T-helper 2 cell (primary cell): ENCODE measurements at regions not wholly inside any gene's neighbourhood (a gene's known extent, or its start where the extent isn't known, plus 50 kb on each side); places are given as distances from the start of the nearest gene placed in this dataset.
"Not testable (repeated sequence)": the region's sequence is repeated elsewhere in the genome, so short reads cannot be mapped to it uniquely, and the experiment has no call there.

ENCODE experiments used
- DNase-seq, 5 experiments: peaks; one replicate each; pipeline versions ENCODE4 v3.0.0 to v3.0.0-alpha.2; 2012 to 2022

DNA sequence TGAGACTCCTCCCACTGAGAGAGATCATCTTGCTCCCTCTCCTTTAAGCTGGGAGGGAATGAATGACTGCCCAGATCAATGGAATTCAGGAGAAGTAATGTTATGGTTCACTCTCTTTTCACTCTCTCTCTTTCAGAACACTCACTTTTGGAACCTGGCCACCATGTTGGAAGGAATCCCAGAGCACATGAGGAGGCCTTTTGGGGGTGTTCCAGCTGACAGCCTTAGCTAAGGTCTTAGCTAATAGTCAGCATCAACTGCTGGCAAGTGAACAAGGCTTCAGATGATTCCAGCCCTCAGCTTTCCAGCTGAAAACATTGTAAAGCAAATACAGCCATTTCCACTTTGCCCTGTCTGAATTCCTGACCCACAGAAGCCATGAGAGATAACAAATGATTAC, 124.0 kb upstream of the CLNK start:
- DNase-seq, result no peak

DNA sequence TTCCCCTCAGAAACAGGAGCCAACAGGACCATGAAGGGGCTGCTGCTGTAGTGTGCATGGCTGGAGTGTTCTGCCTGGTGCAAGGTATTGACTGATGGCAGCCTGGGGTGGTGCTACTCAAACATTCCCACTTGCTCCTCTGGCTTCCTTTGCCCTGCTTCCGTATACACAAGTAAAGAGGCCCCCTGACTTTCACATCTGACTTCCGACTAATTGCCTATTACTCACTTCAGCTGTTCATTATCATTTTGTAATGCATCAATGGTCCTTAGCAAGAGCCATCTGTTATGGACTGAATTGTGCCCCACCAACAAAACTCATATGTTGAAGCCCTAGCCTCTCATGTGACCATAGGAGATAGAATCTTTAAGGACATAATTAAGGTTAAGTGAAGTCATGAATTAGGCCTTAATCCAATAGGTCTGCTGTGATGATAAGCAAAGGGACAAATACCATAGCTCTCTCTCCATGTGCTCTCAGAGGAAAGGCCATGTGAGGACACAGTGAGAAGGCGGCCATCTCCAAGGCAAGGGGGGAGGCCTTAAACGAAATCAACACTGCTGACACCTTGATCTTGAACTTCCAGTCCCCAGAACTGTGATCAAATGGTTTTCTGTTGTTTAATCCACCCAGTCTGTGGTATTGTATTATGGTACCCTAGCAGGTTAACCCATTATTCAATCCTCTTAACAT, 122.5 kb upstream of the CLNK start:
- no peak for DNase-seq

DNA sequence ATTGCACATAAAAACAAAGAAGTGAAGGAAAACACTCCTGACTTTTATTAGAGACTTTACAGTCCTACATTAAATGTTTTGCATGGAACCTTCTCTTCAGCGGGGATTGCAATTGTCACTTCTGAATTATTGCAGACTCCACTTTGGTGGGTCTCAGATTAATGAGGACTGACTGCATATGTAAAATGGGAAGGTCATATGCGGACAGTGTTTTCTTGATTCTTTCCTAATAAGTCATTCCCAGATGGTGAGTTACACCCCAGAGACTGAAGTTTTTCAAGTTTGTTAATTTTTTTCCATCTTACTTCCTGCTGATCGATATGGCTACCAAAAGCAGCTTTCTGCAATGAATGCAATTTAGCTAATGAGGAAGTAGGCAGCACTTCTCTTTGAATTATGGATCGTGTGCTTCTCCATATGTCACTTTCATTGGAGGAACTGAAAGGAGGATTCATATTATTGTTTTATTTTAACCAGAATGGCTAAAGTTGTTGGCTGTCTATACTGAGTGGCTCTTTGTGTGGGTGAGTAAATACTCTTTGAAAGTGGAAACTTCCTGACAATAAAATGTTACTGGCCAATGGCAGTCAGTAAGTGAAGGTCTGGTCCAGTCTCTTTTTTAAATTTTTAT, 119.3 kb upstream of the CLNK start:
- DNase-seq, result no peak

DNA sequence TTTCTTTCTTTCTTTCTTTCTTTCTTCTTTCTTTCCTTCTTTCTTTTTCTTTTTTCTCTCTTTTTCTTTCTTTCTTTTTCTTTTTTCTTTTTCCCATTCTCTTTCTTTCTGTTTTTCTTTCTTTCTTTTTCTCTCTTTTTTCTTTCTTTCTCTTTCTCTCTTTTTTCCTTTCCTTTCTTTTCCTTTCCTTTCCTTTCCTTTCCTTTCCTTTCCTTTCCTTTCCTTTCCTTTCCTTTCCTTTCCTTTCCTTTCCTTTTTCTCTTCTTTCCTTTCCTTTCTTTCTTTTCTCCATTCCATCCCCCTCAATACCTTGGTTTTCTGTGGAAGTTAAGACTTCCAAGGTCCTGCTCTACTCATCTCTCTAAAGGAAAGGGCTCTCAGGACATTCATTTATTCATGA, 102.8 kb upstream of the CLNK start:
- DNase-seq, result no peak

DNA sequence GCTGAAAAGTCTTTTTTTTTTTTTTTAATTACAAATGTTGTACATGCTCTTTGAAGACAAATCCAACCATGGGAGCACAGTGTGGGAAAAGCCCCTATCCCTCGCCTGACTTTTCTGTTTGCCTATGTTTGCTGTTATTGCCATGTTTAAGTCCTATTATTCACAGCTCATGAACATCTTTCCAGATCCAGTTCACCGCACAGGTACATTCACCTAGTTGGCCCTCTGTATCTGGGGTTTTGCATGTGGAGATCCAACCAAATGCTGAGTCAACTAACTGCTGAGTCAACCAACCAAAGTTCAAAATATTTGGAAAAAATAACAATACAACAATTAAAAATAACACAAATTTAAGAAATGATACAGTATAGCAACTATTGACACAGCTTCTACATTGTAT, 100.1 kb upstream of the CLNK start:
- no peak for DNase-seq

DNA sequence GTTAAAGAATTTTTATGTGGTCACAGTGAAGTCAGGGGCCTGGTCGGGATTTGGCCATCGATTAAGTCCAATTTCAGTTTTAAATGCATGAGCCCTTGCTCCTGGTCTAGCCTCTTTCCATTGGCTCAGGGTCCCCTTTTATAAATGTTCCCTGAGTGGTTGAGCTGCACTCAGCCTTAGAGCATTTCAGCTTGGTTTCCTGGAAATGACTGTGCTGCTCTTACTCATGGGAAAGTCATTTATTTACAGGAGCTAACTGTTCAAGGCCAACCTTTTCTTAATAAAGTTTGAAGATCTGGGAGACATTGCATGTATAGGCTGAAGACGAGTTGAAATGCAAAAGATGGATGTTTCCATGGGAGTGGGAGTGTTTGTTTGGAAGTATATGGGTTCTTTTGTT, 98.8 kb upstream of the CLNK start:
- no peak for DNase-seq

DNA sequence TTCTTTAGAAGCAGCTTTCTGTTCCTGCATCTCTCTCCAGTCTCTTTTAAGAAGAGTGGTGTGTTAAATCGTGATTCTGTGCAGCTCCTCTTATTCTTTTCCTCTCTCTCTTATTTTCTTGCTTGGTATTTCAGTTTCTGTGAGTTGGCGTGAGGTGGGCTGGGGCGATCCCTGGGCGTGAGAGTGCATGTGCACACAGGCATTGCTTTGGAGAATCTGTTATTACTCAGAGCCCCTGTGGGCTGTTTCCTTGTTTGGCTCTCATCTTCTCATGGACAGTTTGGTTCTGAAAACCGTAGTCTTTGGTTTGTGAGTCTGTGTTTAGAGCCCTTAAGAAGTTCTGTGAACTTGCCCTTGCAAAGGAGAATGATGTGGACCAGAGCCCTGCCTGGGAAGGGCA, 97.2 kb upstream of the CLNK start:
- peak in 1 of 5 experiments; percentile 3 for DNase-seq

DNA sequence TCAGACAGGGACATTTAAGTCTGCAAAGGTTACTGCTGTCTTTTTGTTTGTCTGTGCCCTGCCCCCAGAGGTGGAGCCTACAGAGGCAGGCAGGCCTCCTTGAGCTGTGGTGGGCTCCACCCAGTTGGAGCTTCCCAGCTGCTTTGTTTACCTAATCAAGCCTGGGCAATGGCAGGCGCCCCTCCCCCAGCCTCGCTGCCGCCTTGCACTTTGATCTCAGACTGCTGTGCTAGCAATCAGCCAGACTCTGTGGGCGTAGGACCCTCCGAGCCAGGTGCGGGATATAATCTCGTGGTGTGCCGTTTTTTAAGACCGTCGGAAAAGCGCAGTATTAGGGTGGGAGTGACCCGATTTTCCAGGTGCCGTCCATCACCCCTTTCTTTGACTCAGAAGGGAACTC, 96.2 kb upstream of the CLNK start:
- DNase-seq, result not testable (repeated sequence)

DNA sequence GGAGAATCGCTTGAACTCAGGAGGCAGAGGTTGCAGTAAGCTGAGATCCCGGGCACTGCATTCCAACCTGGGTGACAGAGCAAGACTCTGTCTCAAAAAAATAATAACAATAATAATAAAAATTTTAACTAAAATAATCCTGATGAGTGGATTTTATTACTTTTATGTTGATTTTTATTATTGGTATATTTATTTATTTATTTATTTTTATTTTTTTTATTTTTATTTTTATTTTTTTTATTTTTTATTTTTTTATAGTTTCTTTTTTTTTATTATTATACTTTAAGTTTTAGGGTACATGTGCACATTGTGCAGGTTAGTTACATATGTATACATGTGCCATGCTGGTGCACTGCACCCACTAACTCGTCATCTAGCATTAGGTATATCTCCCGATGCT, 90.6 kb upstream of the CLNK start:
- DNase-seq, result not testable (repeated sequence)

DNA sequence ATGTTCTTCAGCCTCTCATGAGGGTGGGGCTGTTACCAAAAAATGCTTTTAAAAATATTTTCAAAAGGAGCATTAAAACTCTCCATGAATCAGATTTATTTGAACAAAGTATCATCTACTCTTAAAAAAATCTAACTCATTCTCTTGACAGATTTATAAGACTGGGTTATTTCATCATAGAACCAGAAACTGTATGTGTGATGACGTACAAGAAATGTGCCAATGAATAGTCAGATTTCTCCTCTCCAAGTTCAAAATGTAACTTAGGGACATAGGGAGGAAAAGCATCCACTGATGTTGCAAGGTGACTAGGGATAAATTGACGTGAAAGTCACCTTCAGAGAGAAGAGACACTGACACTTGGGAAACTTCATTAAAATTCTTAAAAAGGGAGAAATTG, 89.1 kb upstream of the CLNK start:
- no peak for DNase-seq

DNA sequence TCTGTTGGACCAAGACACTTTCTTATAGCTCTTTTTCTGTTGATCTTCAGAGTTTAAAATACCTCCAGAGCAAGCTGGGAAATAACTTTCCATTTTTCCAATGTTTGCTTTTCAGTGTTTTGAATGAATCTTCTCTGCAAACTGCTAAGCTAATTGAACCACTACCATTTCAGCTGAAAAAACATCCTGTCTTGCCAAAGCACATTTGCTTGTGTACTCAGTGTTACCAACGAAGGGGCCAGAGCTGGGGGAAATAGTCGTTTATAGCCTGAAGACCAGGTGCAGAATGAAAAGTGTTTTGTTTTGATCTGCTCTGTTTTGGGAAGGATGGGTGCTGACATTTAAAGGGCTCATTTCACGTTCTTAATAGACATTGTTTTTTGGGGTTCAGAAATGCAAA, 88.4 kb upstream of the CLNK start:
- DNase-seq, result no peak

DNA sequence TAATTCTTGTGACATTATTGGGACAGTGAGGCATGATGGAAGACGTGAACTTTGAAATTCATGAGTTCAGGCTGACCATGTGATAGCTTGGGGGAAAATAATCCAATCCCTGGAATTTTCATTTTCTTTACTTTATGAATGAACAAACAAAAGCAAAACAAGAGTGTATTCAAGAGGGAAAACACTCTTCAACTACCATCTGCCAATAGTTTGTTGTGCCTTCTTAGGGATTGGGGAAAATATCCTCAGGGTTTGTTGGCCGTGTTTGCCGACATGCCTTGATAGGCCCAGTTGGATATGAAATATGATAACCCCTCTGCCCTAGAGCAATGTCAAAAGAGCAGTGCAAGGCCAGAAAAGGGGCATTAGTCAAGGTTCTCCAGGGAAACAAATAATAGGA, 80.8 kb upstream of the CLNK start:
- DNase-seq, result no peak

DNA sequence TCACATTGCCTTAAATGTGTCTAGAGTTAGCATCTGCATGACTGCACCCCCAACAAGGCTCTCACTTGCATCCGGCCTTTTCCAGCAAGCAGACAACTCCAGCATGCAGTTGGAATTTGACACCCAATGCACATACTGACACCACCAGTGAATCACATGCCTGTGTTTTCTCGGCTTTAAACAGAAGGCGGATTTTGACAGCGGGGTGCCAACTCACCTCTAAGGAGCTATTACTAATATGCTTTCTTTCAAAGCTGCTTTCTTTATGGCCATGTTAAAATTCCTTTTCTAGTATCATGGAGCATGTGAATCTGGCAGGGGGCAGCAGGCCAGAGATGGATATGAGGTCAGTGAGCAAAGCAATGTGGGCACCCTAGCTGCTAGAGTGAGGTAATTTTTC, 78.0 kb upstream of the CLNK start:
- DNase-seq, result no peak

DNA sequence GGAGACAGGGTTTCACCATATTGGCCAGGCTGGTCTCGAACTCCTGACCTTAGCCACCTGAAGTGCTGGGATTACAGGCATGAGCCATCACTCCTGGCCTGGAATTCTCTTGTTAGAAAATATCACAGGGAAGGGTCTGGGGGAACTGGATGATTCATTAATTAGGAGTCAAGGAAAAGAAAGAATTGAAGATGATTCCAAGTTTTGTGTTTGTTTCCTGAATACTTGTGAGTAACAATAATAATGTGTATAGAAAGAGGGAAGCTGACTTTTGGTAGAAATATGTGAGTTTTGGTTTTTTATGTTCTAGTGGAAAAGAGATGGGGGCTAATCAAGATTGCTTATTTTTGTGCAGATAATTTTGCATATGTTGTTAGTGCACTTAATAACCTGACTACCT, 77.3 kb upstream of the CLNK start:
- no peak for DNase-seq

DNA sequence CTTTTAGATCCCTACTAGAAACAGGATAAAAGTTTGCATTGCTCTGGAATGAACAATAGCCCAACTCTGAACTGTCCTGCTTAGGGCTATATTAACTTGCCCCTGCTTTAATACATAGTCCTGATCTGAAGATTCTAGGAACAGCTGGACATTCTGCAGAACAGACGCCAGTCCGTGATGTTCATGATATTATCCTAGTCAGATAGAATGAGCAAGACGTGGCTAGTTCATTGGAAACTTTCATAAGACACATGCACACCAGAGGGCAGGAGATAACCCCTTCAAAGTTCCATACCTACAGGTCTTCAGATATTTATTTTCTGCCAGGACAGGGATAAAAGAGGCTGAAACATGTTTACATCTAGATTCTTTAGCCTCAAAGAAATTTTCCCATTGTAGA, 75.5 kb upstream of the CLNK start:
- DNase-seq, result no peak

DNA sequence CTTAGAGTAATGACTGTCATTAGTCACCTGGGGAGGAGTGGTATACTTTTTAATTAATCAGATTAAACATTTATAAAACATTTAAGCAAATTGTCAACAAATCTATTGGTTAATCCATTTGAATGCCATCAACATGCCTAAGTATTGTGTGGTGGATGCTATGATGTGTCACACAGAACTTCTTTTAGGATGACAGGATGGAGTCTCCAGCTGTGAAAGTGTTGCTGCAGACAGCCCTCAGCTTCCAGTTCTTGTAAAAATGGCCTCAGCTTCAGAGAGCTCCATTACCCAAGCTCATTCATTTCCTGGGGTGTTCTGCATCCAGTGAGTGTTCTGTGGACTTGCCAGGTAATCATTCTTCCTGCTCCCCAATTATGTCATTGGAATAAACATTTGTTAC, 74.3 kb upstream of the CLNK start:
- DNase-seq, result no peak

DNA sequence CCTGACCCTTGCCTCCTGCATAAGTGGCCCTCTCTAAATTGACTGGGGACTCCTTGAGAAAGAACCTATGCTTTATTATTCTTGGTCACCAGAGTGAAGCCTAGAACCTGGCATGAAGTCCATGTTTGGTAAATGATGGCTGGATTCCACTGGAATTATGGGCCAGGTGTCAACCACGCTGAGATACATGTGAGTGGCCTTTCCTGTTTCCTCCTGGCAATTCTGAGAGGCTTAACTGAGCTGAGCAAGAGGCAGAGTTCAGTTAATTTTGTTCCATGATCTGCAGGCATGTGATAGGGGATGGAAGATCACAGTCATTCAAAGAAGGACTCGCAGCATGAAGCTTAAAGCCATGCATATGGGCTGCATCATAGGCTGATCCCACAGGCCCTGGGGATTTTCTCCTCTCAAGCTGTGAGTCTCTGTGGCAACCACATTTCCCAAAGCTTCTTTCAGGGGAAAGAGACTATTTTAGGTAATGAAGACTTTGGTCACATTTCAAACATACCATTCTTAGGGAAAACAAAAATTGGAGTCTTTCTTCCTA, 69.4 kb upstream of the CLNK start:
- DNase-seq, result no peak

DNA sequence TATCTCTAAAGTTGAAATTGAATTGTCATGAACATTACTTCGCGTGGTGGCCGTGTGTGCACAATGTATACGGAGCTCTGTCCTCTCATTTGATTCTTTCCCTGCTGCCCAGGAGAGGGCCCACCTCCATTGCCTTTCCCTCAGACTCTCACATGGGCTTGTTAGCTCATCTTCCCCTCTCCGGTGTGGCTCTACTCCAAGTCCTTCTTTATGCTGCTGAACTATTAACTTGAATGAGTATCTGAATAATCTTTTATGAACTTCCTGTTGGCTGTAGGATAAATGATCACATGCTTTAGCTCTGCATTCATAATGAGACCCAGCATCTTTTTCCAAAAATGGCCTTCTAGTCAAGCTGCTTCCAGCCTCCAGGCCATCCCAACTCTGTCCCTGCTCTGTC, 68.8 kb upstream of the CLNK start:
- no peak for DNase-seq

DNA sequence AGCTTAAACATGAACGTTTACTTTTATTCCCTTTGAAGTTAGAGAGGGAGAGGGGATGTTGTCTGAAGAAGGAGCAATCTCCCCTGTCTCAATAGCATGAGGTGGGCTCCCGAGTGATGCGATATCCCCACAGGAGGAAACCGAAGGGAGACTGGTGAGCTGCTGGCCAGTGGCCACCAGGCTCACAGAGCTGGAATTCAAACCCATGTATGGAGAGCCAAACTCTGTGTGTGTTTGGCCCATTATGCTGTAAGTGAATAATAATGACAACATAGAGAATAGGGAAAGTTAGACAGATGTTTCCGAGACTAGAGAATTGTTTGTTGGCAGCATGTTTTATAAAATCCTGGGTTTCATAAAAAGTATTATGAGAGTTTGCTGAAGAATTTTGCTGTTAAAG, 66.1 kb upstream of the CLNK start:
- no peak for DNase-seq

DNA sequence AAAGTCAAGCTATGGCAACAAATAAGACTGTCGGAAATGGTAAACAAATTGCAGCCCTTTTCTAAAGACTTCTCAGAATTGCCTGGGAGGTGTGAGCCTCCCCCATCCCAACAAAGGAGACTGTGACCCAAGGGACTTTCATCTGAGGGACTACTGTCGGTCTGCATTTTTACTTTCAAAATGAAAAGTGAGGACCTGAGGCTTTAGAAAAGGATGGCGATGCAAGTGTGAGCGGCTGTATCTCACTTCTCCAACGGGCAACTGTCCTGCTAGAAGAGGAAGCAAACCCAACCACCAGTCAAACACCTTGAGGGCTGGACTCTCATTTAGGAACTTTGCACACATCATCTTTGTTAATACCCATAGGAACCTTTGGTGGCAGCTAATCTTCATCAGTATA, 62.6 kb upstream of the CLNK start:
- no peak for DNase-seq

DNA sequence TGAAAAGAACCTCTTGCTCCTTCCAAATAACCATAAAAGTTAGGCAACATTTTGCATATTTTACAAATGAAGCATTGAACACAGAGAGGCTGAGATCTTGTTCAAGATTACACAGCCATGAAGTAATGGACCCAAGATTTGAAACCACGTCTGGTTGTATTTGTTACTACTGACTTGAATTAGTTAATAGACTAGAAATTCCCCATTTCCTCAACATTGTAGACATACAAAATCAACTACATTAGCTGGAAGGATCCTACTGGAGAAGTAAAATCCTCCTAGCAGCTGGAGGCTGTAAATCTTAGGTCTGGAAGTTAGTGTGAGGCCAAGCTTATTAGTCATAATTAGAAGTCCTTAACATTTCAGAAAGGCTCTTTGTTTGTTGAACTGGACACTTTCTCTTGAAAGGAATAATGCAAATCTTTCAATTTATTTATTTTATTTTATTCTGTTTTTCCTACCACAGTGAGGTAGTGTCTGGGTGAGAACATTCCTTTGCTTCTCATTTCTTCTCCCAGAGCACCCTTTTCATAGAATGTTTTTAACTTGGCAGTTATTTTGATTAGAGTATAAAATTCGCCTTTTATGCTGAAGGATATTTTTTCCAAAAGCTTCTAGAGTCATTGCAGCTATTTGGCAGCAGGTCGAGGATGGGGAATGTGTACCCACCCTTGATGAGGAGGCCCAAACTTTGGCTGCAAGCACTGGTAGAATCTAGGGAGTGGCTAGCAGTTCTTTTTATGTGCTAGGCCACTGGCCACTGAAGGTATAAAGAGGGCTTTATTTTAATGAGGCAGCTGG, 62.0 kb upstream of the CLNK start:
- no peak for DNase-seq

DNA sequence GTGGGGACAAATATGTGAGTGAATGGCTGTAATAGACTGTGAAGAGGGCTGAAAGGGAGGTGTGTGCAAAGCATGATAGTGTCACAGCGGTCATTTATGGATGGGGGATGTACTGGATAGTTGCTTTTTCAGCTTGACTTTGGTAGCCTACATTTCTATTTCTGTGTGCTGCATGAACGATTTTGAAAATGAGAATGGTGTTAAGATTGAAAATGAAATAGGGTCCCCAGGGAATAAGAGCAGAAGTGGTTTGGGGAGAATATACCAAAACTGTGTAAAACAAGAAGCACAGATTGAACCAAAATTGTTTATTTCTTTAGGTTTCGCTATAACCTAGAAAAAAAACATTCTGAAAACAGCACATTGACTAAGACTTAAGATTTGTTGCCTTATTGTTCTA, 58.8 kb upstream of the CLNK start:
- no peak for DNase-seq

DNA sequence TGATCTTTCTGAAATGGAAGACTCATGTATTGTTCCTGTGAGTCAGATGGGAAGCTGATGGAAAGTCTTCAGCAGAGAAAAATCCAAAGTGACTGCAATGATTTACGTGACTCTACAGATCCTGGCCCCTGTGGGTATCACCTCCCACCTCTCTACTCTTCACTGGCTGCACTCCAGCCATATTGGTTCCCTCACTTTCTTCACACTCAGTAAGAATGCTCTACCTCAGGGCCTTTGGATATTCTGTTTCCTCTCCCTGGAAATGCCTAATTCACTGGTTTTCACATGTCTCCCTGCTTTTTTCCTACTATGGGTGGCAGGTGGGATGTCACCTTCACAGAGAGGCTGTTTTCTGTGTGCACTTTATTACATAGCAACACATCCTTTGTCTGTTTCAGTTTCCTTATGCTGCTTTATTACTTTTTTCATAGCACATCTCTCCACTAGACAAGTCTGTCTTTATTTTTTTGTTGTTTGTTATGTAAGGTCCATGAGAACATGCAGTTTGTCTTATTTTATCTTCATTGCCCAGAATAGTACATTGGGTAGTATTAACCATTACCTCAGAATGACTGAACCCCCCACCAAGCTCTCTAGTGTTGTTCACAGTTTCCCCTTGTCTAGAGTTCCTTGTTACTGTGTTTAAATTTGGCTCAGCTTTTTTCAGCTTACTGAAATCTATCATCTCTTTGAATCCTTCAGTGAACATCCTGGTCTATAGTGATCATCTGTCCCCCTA, 57.6 kb upstream of the CLNK start:
- DNase-seq, result no peak
